Pancreas (tissue), 10 donors: ENCODE measurements at regions not wholly inside any gene's neighbourhood (a gene's known extent, or its start where the extent isn't known, plus 50 kb on each side); places are given as distances from the start of the nearest gene placed in this dataset.
A peak's percentile ranks its signal among the peaks of the same experiment; 100 is the strongest.

Experiments used
- ATAC-seq, 4 donors: fragments of 200-7000 bp; cut with Tn5 transposase; one replicate each; pipeline versions ENCODE4 v1.8.0 to v1.9.1; 2020; ENCODE audit warnings: mild to moderate bottlenecking in 4 of 4, moderate library complexity in 4 of 4
- DNase-seq, 6 donors: peaks; one replicate each; pipeline ENCODE4 v3.0.0-alpha.2; 2020
- FAIRE-seq: peaks from 2 replicates; lab custom pipeline; 2012; peaks lifted over from hg19 to GRCh38; lab: Jason Lieb, UNC
- H3K27ac ChIP-seq, 4 donors: fragments of 200-600 bp; sonication (generic); 1 replicate in 3 of 4; 2 replicates in 1 of 4; pipeline versions ENCODE4 v1.5.0 to v1.8.0; 2020
- H3K27me3 ChIP-seq, 4 donors: fragments of 200-600 bp; one replicate each; pipeline ENCODE4 v1.8.0; 2021
- H3K36me3 ChIP-seq, 3 donors: fragments of 200-600 bp; sonication (generic) in 1 of 3; one replicate each; pipeline versions ENCODE4 v1.5.0 to v1.8.0; 2020 to 2021
- H3K4me1 ChIP-seq, 3 donors: fragments of 200-600 bp; one replicate each; pipeline ENCODE4 v1.8.0; 2021
- H3K4me3 ChIP-seq, 4 donors: fragments of 200-600 bp; sonication (generic) in 2 of 4; one replicate each; pipeline versions ENCODE4 v1.5.0 to v1.8.0; 2020 to 2021
- H3K9me3 ChIP-seq, 4 donors: fragments of 200-600 bp; one replicate each; pipeline ENCODE4 v1.8.0; 2021
- WGBS, 2 donors: extraction: QIAGEN DNeasy Blood & Tissue Kit; methylation state at CpG; one replicate each; pipeline ENCODE4 v1.1.7; 2013; 5-methylcytosine and 5-hydroxymethylcytosine counted together
- intact Hi-C, 3 donors: fragments of 100-400 bp; cut with DNase I; formaldehyde crosslinking; loops; one replicate each; pipeline versions ENCODE4 v1.11.1 to v1.14.2; 2022
- TF ChIP-seq, protein P1 (sequence below), 4 donors: fragments of 200-600 bp; sonication (generic) in 3 of 4; IDR thresholded peaks; one replicate each; pipeline versions ENCODE4 v1.5.0 to v1.8.0; 2021; ENCODE audit warnings: antibody characterized with exemption in 4 of 4
- donor health status: healthy with polysubstance abuse.
- donor health status: DM: no; HTN: no; CAD: no; lungs with moderate emphysema.
- donor health status: DM: no; HTN: no; CAD: no.
- donor health status: control.
- donor health status: control.
- donor health status: Bipolar disorder and iron deficiency.
- donor health status: DM: yes; HTN: yes; CAD: no.
- donor health status: DM: no; HTN: no; CAD: no.
- donor health status: DM: no; HTN: no; CAD: no.
- donor health status: DM: yes; HTN: yes; CAD: no.

- 45 to 60% methylated on average over 6 of the region's 6 CpGs for WGBS, 2 donors
- TF ChIP-seq, protein P1, sequence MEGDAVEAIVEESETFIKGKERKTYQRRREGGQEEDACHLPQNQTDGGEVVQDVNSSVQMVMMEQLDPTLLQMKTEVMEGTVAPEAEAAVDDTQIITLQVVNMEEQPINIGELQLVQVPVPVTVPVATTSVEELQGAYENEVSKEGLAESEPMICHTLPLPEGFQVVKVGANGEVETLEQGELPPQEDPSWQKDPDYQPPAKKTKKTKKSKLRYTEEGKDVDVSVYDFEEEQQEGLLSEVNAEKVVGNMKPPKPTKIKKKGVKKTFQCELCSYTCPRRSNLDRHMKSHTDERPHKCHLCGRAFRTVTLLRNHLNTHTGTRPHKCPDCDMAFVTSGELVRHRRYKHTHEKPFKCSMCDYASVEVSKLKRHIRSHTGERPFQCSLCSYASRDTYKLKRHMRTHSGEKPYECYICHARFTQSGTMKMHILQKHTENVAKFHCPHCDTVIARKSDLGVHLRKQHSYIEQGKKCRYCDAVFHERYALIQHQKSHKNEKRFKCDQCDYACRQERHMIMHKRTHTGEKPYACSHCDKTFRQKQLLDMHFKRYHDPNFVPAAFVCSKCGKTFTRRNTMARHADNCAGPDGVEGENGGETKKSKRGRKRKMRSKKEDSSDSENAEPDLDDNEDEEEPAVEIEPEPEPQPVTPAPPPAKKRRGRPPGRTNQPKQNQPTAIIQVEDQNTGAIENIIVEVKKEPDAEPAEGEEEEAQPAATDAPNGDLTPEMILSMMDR (IDR thresholded peaks at IDR 0.05): no peak
- FAIRE-seq: no peak
- H3K27ac ChIP-seq: no peak overlapping the region
- ATAC-seq: no peak
- H3K27me3 ChIP-seq: no peaks in the 10 kb centered on the region
- intact Hi-C loops: no loop called here
- H3K4me3 ChIP-seq: no peak overlapping the region
- no peak for DNase-seq
- no peaks in the 10 kb centered on the region for H3K4me1 ChIP-seq
- H3K9me3 ChIP-seq: no peaks in the 10 kb centered on the region
- H3K36me3 ChIP-seq: no peaks in the 10 kb centered on the region
Measured at GRCh38 chr16:48740964-48741363, 131.0 kb upstream of the N4BP1 start.

GRCh38 chr16:48734220-48734619, 124.2 kb upstream of the N4BP1 start:
- H3K4me3 ChIP-seq: no peak overlapping the region
- no peaks in the 10 kb centered on the region for H3K36me3 ChIP-seq
- DNase-seq (no peak), FAIRE-seq (no peak), ATAC-seq (no peak)
- TF ChIP-seq, protein P1 (IDR thresholded peaks at IDR 0.05): no peak
- H3K27me3 ChIP-seq: no peaks in the 10 kb centered on the region
- H3K27ac ChIP-seq: no peak overlapping the region
- intact Hi-C loops: no loop called here
- no peaks in the 10 kb centered on the region for H3K9me3 ChIP-seq
- H3K4me1 ChIP-seq: no peaks in the 10 kb centered on the region

GRCh38 chr16:48704710-48705109, 94.7 kb upstream of the N4BP1 start:
- FAIRE-seq (no peak), ATAC-seq (no peak), DNase-seq (no peak)
- H3K27ac ChIP-seq: no peak overlapping the region
- no peak overlapping the region for H3K4me3 ChIP-seq
- H3K4me1 ChIP-seq: no peaks in the 10 kb centered on the region
- TF ChIP-seq, protein P1 (IDR thresholded peaks at IDR 0.05): no peak
- H3K36me3 ChIP-seq: no peaks in the 10 kb centered on the region
- 62 to 70% methylated on average over 1 of the region's 1 CpG for whole genome bisulfite sequencing, 2 donors
- intact Hi-C loops: no loop called here
- no peaks in the 10 kb centered on the region for H3K9me3 ChIP-seq
- H3K27me3 ChIP-seq: no peaks in the 10 kb centered on the region

DNA sequence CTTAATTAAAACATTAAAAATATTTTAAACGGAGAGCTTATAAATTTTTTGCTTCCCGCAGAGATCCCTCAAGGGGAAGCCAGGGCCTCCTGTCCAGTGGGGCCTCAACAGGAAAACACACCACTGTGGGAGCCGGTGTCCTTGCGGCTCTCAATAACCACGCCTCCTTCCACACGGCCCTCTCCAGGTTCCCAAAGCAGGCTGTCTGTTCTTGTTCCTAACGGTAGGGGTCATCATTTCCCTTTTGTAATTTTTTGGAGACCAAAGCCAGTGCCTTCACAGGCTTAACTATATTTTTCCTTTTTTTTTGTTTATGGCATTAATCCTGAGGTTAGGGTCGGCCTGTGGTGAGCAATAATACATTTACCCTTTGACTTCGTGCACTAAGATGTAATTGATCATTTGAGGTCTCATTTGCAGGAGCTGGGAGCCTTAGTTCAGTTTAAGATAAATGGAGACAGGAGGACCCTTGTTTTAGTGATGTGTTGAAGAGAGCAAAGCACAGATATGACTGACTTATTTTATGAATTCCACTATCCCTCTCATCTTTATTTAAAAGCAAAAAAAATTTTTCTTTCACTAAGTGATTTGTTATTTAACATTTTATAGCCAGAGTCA, 77.5 kb upstream of the N4BP1 start:
- H3K36me3 ChIP-seq: no peaks in the 10 kb centered on the region
- WGBS, 2 donors: 1 to 2% methylated on average over 9 of the region's 9 CpGs
- FAIRE-seq: peak; percentile 87
- peak; percentile 61 to 95 (median 89) for ATAC-seq
- DNase-seq: peak; percentile 35 to 57 (median 47)
- TF ChIP-seq, protein P1 (IDR thresholded peaks at IDR 0.05): peak; percentile 32 to 64 (median 54)
- no peaks in the 10 kb centered on the region for H3K27me3 ChIP-seq
- H3K4me3 ChIP-seq: no peak overlapping the region
- intact Hi-C loops: loop anchor here in 1 of 3 donors (10.0 kb wide), 1 partner anchor 667 kb away; no protein-coding TSS in a partner anchor
- H3K4me1 ChIP-seq: no peaks in the 10 kb centered on the region
- no peak overlapping the region for H3K27ac ChIP-seq
- no peaks in the 10 kb centered on the region for H3K9me3 ChIP-seq

DNA sequence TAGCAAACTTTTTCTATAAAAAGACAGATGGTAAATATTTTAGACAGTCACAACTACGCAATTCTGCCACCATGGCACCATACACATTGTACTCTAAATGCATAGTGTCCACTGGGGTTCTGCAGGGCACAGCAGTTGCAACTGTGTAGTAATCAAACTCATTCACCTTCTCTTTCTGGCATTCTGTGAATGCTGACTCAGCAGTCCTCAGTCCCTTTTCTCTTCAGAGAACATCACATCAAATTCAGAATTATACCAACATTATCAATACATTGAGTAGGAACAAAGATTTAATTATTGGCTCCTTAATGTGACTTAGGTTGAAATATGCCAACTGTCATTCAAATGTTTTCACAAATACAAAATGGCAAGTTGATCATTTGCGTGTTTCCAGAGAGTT, 74.2 kb upstream of the N4BP1 start:
- FAIRE-seq (no peak), DNase-seq (no peak), ATAC-seq (no peak)
- H3K27ac ChIP-seq: no peak overlapping the region
- no peaks in the 10 kb centered on the region for H3K27me3 ChIP-seq
- WGBS, 2 donors: 76% methylated on average over 2 of the region's 2 CpGs
- intact Hi-C loops: loop anchor here in 1 of 3 donors (10.0 kb wide), 1 partner anchor 671 kb away; no protein-coding TSS in a partner anchor
- H3K9me3 ChIP-seq: no peaks in the 10 kb centered on the region
- H3K36me3 ChIP-seq: no peaks in the 10 kb centered on the region
- H3K4me3 ChIP-seq: no peak overlapping the region
- TF ChIP-seq, protein P1 (IDR thresholded peaks at IDR 0.05): no peak
- H3K4me1 ChIP-seq: no peaks in the 10 kb centered on the region
